Smooth muscle cell (in vitro differentiated cells): ENCODE measurements at regions not wholly inside any gene's neighbourhood (a gene's known extent, or its start where the extent isn't known, plus 50 kb on each side); places are given as distances from the start of the nearest gene placed in this dataset.

Source experiments
- DNase-seq: peaks from one replicate; lab custom pipeline; 2025; ENCODE audit not compliant: unreplicated experiment; lab: John Stamatoyannopoulos, UW
- H2AFZ ChIP-seq: fragments of 200-600 bp; sonication (generic); 2 replicates; pipeline ENCODE4 v1.6.0; 2016; ENCODE audit warnings: antibody characterized with exemption, low read depth, mild to moderate bottlenecking
- H3F3A ChIP-seq: fragments of 200-600 bp; sonication (generic); 2 replicates; pipeline ENCODE4 v1.6.0; 2017; ENCODE audit warnings: antibody characterized with exemption, low read depth
- H3K27ac ChIP-seq: fragments of 200-600 bp; sonication (generic); 2 replicates; pipeline ENCODE4 v1.5.1; 2016; ENCODE audit warnings: low read depth, mild to moderate bottlenecking
- H3K27me3 ChIP-seq: fragments of 200-600 bp; sonication (generic); 2 replicates; pipeline ENCODE4 v1.6.1; 2016; ENCODE audit warnings: low read depth, mild to moderate bottlenecking
- H3K36me3 ChIP-seq: fragments of 200-600 bp; sonication (generic); 2 replicates; pipeline ENCODE4 v1.5.1; 2016; ENCODE audit warnings: low read depth
- H3K4me1 ChIP-seq: fragments of 200-600 bp; sonication (generic); 2 replicates; pipeline ENCODE4 v1.5.1; 2016; ENCODE audit warnings: low read depth
- H3K4me2 ChIP-seq: fragments of 200-600 bp; sonication (generic); 2 replicates; pipeline ENCODE4 v1.6.0; 2016; ENCODE audit warnings: mild to moderate bottlenecking
- H3K4me3 ChIP-seq: fragments of 200-600 bp; sonication (generic); 2 replicates; pipeline ENCODE4 v1.5.1; 2016; ENCODE audit warnings: mild to moderate bottlenecking
- H3K79me2 ChIP-seq: fragments of 200-600 bp; sonication (generic); 2 replicates; pipeline ENCODE4 v1.6.0; 2016; ENCODE audit warnings: low read depth, mild to moderate bottlenecking
- H3K9ac ChIP-seq: fragments of 200-600 bp; sonication (generic); 2 replicates; pipeline ENCODE4 v1.6.0; 2016; ENCODE audit warnings: low read depth
- H3K9me3 ChIP-seq: fragments of 200-600 bp; sonication (generic); replicated peaks from 2 replicates; pipeline ENCODE4 v1.5.1; 2016; ENCODE audit warnings: low read depth
- H4K20me1 ChIP-seq: fragments of 200-600 bp; sonication (generic); 2 replicates; pipeline ENCODE4 v1.6.0; 2016; ENCODE audit warnings: low read depth
- WGBS: methylation state at CpG from one replicate; pipeline ENCODE4 v1.1.7; 2016; ENCODE audit warnings: low lambda C conversion rate; 5-methylcytosine and 5-hydroxymethylcytosine counted together
- TF ChIP-seq, protein P1 (sequence below): fragments of 200-600 bp; sonication (generic); IDR thresholded peaks from 2 replicates; pipeline ENCODE4 v1.5.1; 2017; ENCODE audit warnings: borderline replicate concordance, mild to moderate bottlenecking, antibody characterized with exemption; ENCODE audit not compliant: insufficient read depth, poor library complexity, severe bottlenecking

DNA sequence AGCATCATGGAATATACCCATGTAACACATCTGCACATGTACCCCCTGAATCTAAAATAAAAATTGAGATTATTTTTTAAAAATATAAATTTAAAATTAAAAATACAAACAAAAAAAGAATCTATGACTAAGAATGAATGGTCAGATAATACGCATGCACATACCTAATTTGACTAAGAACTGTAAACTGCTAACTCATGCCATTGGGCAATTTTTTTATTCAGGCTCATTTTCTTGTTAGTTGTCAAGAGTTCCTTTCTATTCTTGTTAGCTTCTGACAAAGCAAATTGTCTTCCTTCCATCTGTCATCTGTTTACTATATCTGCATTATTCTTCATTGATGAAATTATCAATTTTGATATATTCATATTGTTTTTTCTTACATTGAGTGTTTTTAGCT lies 69.5 kb upstream of the HAND1 start:
- H3K4me3 ChIP-seq = no peak overlapping the region
- no peaks in the 10 kb centered on the region for H3K79me2 ChIP-seq
- 87% methylated on average over 1 of the region's 1 CpG for WGBS
- no peak overlapping the region for H3K27ac ChIP-seq
- TF ChIP-seq, protein P1, sequence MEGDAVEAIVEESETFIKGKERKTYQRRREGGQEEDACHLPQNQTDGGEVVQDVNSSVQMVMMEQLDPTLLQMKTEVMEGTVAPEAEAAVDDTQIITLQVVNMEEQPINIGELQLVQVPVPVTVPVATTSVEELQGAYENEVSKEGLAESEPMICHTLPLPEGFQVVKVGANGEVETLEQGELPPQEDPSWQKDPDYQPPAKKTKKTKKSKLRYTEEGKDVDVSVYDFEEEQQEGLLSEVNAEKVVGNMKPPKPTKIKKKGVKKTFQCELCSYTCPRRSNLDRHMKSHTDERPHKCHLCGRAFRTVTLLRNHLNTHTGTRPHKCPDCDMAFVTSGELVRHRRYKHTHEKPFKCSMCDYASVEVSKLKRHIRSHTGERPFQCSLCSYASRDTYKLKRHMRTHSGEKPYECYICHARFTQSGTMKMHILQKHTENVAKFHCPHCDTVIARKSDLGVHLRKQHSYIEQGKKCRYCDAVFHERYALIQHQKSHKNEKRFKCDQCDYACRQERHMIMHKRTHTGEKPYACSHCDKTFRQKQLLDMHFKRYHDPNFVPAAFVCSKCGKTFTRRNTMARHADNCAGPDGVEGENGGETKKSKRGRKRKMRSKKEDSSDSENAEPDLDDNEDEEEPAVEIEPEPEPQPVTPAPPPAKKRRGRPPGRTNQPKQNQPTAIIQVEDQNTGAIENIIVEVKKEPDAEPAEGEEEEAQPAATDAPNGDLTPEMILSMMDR = no peak
- H3K36me3 ChIP-seq = no peaks in the 10 kb centered on the region
- no peaks in the 10 kb centered on the region for H3K9me3 ChIP-seq
- H3K27me3 ChIP-seq = no peaks in the 10 kb centered on the region
- H4K20me1 ChIP-seq = no peaks in the 10 kb centered on the region
- no peak for DNase-seq
- peaks cover 7% of the 10 kb centered on the region for H3K4me1 ChIP-seq
- H3K4me2 ChIP-seq = no peak overlapping the region
- H2AFZ ChIP-seq = no peak overlapping the region
- H3K9ac ChIP-seq = no peak overlapping the region
- peaks cover under 1% of the 10 kb centered on the region for H3F3A ChIP-seq

DNA sequence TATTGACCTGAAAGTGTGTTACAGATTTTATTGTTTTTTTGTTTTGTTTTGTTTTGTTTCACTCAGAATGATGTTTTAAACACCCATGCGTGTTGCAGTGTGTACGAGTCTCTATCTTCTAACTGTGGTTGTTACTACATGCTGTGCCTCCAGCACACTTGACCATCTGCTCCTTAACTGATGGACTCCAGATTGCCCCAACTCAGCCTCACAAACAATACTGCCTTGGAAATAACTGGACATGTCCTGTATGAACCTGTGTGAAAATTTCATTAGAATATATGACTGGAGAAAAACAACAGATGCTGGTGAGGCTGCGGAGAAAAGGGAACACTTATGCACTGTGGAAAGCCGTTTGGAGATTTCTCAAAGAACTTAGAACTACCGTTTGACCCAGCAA lies 68.7 kb upstream of the HAND1 start:
- H3F3A ChIP-seq = peaks cover 3% of the 10 kb centered on the region
- no peaks in the 10 kb centered on the region for H3K27me3 ChIP-seq
- TF ChIP-seq, protein P1 = no peak
- no peak for DNase-seq
- 87% methylated on average over 5 of the region's 5 CpGs for WGBS
- no peaks in the 10 kb centered on the region for H3K9me3 ChIP-seq
- no peak overlapping the region for H3K27ac ChIP-seq
- H4K20me1 ChIP-seq = no peaks in the 10 kb centered on the region
- H3K4me3 ChIP-seq = no peak overlapping the region
- H3K9ac ChIP-seq = no peak overlapping the region
- no peaks in the 10 kb centered on the region for H3K36me3 ChIP-seq
- no peak overlapping the region for H3K4me2 ChIP-seq
- no peak overlapping the region for H2AFZ ChIP-seq
- no peaks in the 10 kb centered on the region for H3K79me2 ChIP-seq
- H3K4me1 ChIP-seq = peaks cover 15% of the 10 kb centered on the region

DNA sequence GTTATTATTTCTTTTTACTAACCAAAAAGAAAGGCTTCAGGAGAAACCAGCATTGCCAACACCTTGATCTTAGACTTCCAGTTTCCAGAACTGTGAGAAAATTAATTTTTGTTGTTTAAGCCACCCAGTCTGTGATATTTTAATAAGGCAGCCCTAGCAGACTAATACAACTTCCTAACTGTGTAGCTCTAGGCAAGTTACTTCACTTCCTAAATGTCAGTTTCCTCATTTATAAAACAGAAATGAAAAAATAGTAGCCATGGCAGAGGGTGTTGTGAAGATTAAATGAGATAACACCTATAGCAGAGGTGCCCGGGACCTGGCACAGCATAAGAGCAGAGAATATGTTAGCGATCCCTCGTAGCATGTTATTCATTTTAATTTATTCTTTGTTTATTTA lies 66.6 kb upstream of the HAND1 start:
- TF ChIP-seq, protein P1 = no peak
- 87% methylated on average over 3 of the region's 3 CpGs for WGBS
- no peak for DNase-seq

DNA sequence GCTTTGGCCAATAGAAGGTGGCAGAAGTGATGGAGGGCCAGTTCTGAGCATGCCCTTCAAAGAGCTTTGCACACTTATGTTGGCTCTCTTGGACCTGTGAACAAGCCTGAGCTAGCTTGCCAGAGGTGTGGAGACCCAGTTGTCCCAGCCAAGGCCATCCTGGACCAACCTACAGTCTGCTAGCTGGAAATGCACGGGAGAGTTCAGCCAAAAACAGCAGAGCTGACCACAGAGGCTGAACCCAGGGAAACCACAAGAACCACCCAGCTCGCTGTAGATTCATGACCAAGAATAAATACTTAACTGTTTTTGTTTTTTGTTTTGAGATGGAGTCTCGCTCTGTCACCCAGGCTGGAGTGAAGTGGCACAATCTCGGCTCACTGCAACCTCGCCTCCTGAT lies 65.4 kb upstream of the HAND1 start:
- DNase-seq = no peak
- Histone ChIP-seq H3K4me3 (no peak overlapping the region), H4K20me1 (no peaks in the 10 kb centered on the region), H3K9ac (peak overlapping the region; percentile 88), H3F3A (peaks cover 3% of the 10 kb centered on the region), H3K36me3 (no peaks in the 10 kb centered on the region), H3K27me3 (no peaks in the 10 kb centered on the region), H3K9me3 (no peaks in the 10 kb centered on the region), H3K4me2 (peak overlapping the region; percentile 82), H3K27ac (peak overlapping the region; percentile 98), H3K79me2 (no peaks in the 10 kb centered on the region), H2AFZ (no peak overlapping the region), H3K4me1 (peaks cover 24% of the 10 kb centered on the region)
- TF ChIP-seq, protein P1 = no peak
- WGBS = 51% methylated on average over 5 of the region's 5 CpGs

More for the DNA sequence above, 66.6 kb upstream of the HAND1 start:
- no peak overlapping the region for H3K9ac ChIP-seq
- no peak overlapping the region for H3K4me3 ChIP-seq
- no peak overlapping the region for H2AFZ ChIP-seq
- H3K36me3 ChIP-seq = no peaks in the 10 kb centered on the region
- H4K20me1 ChIP-seq = no peaks in the 10 kb centered on the region
- H3F3A ChIP-seq = peaks cover 3% of the 10 kb centered on the region
- no peaks in the 10 kb centered on the region for H3K27me3 ChIP-seq
- peaks cover 24% of the 10 kb centered on the region for H3K4me1 ChIP-seq
- H3K79me2 ChIP-seq = no peaks in the 10 kb centered on the region
- no peak overlapping the region for H3K4me2 ChIP-seq
- H3K27ac ChIP-seq = no peak overlapping the region
- no peaks in the 10 kb centered on the region for H3K9me3 ChIP-seq
